Gastrocnemius medialis (tissue), 4 donors: ENCODE measurements at regions not wholly inside any gene's neighbourhood (a gene's known extent, or its start where the extent isn't known, plus 50 kb on each side); places are given as distances from the start of the nearest gene placed in this dataset.

Experiments used
- ATAC-seq, 2 donors: fragments of 150-250 bp; one replicate each; pipeline ENCODE4 v1.9.1; 2016
- DNase-seq, 2 donors: peaks; one replicate each; pipeline ENCODE4 v3.0.0-alpha.2; 2019
- H3K27ac ChIP-seq, 4 donors: fragments of 200-600 bp; sonication (generic); 1 replicate in 1 of 4; 2 replicates in 3 of 4; pipeline ENCODE4 v1.5.1; 2016 to 2018; ENCODE audit warnings: mild to moderate bottlenecking in 2 of 4, moderate library complexity in 1 of 4
- H3K27me3 ChIP-seq, 3 donors: fragments of 200-600 bp; sonication (generic) in 2 of 3; 1 replicate in 1 of 3; 2 replicates in 2 of 3; pipeline versions ENCODE4 v1.5.1 to v1.6.0; 2016 to 2019; ENCODE audit warnings: mild to moderate bottlenecking in 1 of 3, moderate library complexity in 1 of 3
- H3K36me3 ChIP-seq, 2 donors: fragments of 200-600 bp; sonication (generic) in 1 of 2; one replicate each; pipeline ENCODE4 v1.5.1; 2017 to 2018
- H3K4me1 ChIP-seq, 2 donors: fragments of 200-600 bp; sonication (generic) in 1 of 2; one replicate each; pipeline ENCODE4 v1.5.1; 2016 to 2017; ENCODE audit warnings: mild to moderate bottlenecking in 2 of 2
- H3K4me3 ChIP-seq, 4 donors: fragments of 200-600 bp; sonication (generic) in 3 of 4; 1 replicate in 1 of 4; 2 replicates in 3 of 4; pipeline ENCODE4 v1.5.1; 2016 to 2019; ENCODE audit warnings: mild to moderate bottlenecking in 2 of 4
- H3K9me3 ChIP-seq, 3 donors: fragments of 200-600 bp; sonication (generic) in 2 of 3; 1 replicate in 1 of 3; 2 replicates in 2 of 3; pipeline ENCODE4 v1.5.1; 2016 to 2019
- POLR2A ChIP-seq, 2 donors: fragments of 450-650 bp; IDR thresholded peaks; one replicate each; pipeline ENCODE4 v1.6.1; 2017; ENCODE audit warnings: antibody characterized with exemption in 2 of 2, mild to moderate bottlenecking in 2 of 2, moderate library complexity in 2 of 2
- in situ Hi-C, 4 donors: fragments of 200-750 bp; cut with MboI; loops; one replicate each; pipeline versions ENCODE4 v1.15.0 to v1.8.0; 2017; ENCODE audit warnings: low sequenced_read_pairs in 4 of 4
- intact Hi-C: fragments of 100-400 bp; cut with DNase I; formaldehyde crosslinking; loops from one replicate; pipeline ENCODE4 v1.15.1; 2023; ENCODE audit warnings: low total_unique reads
- TF ChIP-seq, protein P1 (sequence below), 5 experiments: fragments of 450-650 bp in 3 of 5; fragments of 200-600 bp in 2 of 5; sonication (generic) in 2 of 5; IDR thresholded peaks in 4 of 5; conservative IDR thresholded peaks in 1 of 5; 1 replicate in 4 of 5; 2 replicates in 1 of 5; pipeline ENCODE4 v1.5.1; 2016 to 2019; ENCODE audit warnings: antibody characterized with exemption in 5 of 5, mild to moderate bottlenecking in 3 of 5, moderate library complexity in 3 of 5

DNA sequence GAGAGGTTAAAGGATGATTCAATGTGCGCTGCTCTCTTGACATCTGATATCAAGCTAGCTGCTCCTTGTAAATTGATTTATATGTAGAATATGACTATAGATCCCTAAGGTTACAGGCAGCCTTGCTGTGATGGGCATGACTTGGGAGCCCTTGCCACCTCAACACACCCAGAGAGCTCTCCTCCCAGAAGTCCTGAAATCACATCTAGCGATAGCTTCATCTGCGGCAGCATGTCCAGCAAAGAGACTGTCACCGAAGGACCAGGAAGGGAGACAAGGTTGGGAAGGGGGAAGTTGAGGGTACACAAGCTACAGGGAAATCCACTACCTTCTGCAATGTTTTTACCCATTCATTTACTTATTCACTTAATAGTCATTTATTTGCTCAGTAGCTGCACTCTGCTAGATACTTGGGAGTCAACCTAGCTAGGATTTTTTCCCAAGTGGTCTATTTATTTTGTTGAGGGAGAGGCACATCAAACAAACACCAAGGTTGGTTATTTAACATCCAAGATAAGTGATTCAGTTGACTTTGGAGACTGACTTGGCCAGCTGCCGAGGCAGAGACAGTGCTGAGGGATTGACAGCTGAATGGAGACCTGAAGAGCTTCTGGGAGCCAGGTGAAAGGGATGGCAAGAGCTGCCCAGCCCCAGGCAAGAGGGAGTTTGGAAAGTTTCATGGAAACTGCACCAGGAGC, 205.8 kb upstream of the IL12A start:
- in situ Hi-C loops: no loop called here
- no peaks in the 10 kb centered on the region for H3K27me3 ChIP-seq
- H3K9me3 ChIP-seq: no peaks in the 10 kb centered on the region
- peaks cover 5 to 9% of the 10 kb centered on the region in 2 donors for H3K4me1 ChIP-seq
- no peak overlapping the region for H3K4me3 ChIP-seq
- no peak for ATAC-seq
- intact Hi-C loops: no loop called here
- DNase-seq: no peak
- TF ChIP-seq POLR2A (IDR thresholded peaks at IDR 0.05): no peak
- TF ChIP-seq, protein P1, sequence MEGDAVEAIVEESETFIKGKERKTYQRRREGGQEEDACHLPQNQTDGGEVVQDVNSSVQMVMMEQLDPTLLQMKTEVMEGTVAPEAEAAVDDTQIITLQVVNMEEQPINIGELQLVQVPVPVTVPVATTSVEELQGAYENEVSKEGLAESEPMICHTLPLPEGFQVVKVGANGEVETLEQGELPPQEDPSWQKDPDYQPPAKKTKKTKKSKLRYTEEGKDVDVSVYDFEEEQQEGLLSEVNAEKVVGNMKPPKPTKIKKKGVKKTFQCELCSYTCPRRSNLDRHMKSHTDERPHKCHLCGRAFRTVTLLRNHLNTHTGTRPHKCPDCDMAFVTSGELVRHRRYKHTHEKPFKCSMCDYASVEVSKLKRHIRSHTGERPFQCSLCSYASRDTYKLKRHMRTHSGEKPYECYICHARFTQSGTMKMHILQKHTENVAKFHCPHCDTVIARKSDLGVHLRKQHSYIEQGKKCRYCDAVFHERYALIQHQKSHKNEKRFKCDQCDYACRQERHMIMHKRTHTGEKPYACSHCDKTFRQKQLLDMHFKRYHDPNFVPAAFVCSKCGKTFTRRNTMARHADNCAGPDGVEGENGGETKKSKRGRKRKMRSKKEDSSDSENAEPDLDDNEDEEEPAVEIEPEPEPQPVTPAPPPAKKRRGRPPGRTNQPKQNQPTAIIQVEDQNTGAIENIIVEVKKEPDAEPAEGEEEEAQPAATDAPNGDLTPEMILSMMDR (IDR thresholded peaks at IDR 0.05 in 4 of 5, conservative IDR thresholded peaks at IDR 0.05 in 1 of 5): no peak
- no peak overlapping the region for H3K27ac ChIP-seq
- H3K36me3 ChIP-seq: no peaks in the 10 kb centered on the region

DNA sequence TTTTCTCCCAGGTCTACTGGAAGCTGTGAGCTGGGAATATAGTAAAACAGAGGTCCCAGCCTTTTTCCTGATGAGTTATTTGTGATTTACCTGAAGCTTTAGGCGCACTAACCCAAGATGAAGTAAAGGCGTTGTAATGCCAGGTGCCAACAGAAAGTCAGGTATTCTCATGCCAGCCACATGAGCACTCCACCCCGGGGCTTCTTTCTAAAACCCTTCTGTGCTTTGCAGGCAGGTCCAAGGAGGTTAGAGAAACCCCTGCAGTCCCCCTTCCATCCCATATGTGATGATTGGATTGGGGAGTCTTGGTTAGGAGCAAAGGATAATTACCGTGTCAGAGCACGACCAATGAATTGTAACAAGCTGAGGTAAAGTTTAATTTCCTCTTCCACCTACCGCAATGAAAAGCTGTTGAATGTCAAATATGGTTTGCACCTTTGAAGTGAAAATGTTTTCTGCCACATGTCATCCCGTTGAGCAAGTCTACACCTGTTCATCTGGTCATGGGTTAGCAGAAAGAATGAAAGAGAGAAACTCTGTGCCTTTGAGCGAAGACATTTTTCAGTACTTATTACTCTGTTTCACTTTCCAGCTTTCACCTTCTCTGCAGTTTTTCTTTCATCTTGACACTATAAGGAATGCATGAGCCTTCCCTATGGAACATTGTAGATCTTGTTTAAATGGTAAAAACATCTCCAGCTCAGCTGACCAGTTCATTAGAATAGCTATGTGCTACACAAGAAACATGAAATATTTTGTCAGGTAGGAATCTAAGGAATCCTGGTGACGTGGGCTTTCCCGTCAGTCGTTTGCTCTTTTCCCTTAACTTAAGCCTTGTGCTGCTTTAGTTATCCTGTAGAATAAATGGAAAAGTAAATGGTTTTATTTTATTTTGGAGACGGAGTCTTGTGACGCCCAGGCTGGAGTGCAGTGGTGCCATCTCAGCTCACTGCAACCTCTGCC, 204.6 kb upstream of the IL12A start:
- intact Hi-C loops (no loop called here), in situ Hi-C loops (no loop called here)
- no peaks in the 10 kb centered on the region for H3K36me3 ChIP-seq
- H3K4me3 ChIP-seq: no peak overlapping the region
- H3K9me3 ChIP-seq: no peaks in the 10 kb centered on the region
- no peaks in the 10 kb centered on the region for H3K27me3 ChIP-seq
- ATAC-seq: no peak
- TF ChIP-seq POLR2A (IDR thresholded peaks at IDR 0.05): no peak
- H3K27ac ChIP-seq: no peak overlapping the region
- no peak for DNase-seq
- peaks cover 5 to 9% of the 10 kb centered on the region in 2 donors for H3K4me1 ChIP-seq

DNA sequence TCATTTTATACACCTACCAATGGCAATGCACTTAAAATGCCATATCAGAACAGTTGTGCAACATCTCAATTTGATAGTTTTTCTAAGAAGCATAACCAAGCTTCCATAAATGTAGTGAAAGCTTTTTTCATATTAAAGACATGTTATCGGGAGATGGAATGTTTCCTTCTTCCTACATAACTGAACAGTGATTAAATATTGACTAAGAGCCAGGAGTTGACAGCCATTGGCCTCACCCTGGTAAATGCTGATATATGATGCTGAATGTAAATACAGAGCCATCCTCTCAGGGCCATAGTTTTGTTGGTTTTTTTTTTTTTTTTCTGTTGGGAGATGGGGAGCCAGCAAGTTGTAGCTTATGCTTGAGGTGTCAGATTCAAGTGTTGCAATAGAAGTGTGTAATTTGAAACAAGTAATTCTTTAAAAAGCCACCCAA, 203.3 kb upstream of the IL12A start:
- Histone ChIP-seq H3K4me1 (peaks cover 5 to 9% of the 10 kb centered on the region in 2 donors), H3K27ac (no peak overlapping the region), H3K27me3 (no peaks in the 10 kb centered on the region), H3K4me3 (no peak overlapping the region), H3K9me3 (no peaks in the 10 kb centered on the region), H3K36me3 (no peaks in the 10 kb centered on the region)
- intact Hi-C loops: no loop called here
- TF ChIP-seq, protein P1 (IDR thresholded peaks at IDR 0.05 in 4 of 5, conservative IDR thresholded peaks at IDR 0.05 in 1 of 5): no peak
- TF ChIP-seq POLR2A (IDR thresholded peaks at IDR 0.05): no peak
- ATAC-seq: no peak
- in situ Hi-C loops: no loop called here
- no peak for DNase-seq

DNA sequence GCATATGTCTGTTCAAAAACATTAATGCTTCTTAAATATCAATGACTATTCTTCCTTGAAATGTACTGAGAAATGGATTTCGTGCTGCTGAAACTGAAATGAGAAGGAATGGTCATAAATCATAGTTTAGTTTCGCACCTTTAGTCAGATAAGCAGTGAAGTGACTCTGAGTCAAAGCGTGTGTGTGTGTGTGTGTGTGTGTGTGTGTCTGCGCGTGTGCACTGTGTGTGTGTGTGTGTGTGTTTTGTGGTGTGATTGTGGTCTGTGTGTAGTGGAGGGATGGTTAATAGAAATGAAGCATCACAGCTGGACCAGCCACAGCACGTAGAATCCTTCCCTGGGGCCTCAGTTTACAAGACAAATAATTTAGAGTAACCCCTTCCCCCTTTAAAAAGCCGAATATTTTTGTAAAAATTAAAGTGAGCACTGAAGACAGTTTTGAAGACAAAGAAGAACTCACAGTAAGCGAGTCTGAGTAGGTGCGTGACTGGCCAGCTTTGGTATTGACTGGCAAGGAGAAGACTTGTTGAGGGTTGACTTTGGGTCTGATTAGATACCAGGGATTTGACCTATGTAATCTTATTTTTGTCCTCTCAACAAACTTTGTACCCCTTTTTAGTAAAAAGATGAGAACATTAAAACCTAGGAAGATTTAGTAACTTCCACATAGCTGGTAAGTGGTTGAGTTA, 202.0 kb upstream of the IL12A start:
- no peaks in the 10 kb centered on the region for H3K27me3 ChIP-seq
- ATAC-seq: no peak
- TF ChIP-seq, protein P1 (IDR thresholded peaks at IDR 0.05 in 4 of 5, conservative IDR thresholded peaks at IDR 0.05 in 1 of 5): no peak
- TF ChIP-seq POLR2A (IDR thresholded peaks at IDR 0.05): no peak
- no peak overlapping the region for H3K4me3 ChIP-seq
- peaks cover 5 to 9% of the 10 kb centered on the region in 2 donors for H3K4me1 ChIP-seq
- H3K9me3 ChIP-seq: no peaks in the 10 kb centered on the region
- in situ Hi-C loops: no loop called here
- H3K27ac ChIP-seq: peak overlapping the region in 3 of 4 donors; percentile 47 to 68 (median 51)
- H3K36me3 ChIP-seq: no peaks in the 10 kb centered on the region
- DNase-seq: no peak
- intact Hi-C loops: no loop called here
